HepG2 (cell line): ENCODE measurements at regions not wholly inside any gene's neighbourhood (a gene's known extent, or its start where the extent isn't known, plus 50 kb on each side); places are given as distances from the start of the nearest gene placed in this dataset.

ENCODE experiments used
- AGO1 ChIP-seq: fragments of 200-400 bp; formaldehyde crosslinking; IDR thresholded peaks from 2 replicates; pipeline ENCODE4 v1.6.1; 2017; ENCODE audit warnings: mild to moderate bottlenecking, low read depth, low read length, moderate library complexity; ENCODE audit not compliant: poor library complexity, severe bottlenecking
- ARNT ChIP-seq: fragments of 450-650 bp; IDR thresholded peaks from 2 replicates; pipeline ENCODE4 v1.6.1; 2017
- ATRX ChIP-seq: sonication (generic); formaldehyde crosslinking; IDR thresholded peaks from 2 replicates; pipeline ENCODE4 v1.4.0; 2020; ENCODE audit warnings: missing genetic modification reagents, borderline replicate concordance
- EP300 ChIP-seq, 3 experiments: sonication (generic) in 1 of 3; formaldehyde crosslinking in 1 of 3; IDR thresholded peaks; 2 replicates each; pipeline versions ENCODE4 v1.5.1 to v1.6.1; 2011 to 2020; ENCODE audit warnings: low read depth in 2 of 3, low read length in 2 of 3, borderline replicate concordance in 1 of 3, improper control_type of control experiment in 1 of 3, mild to moderate bottlenecking in 1 of 3, missing genetic modification reagents in 1 of 3, moderate library complexity in 1 of 3
- KAT7 ChIP-seq: IDR thresholded peaks from 2 replicates; pipeline ENCODE4 v1.6.1; 2018; ENCODE audit warnings: borderline replicate concordance, missing compliant biosample characterization
- MXD4 ChIP-seq: IDR thresholded peaks from 2 replicates; pipeline ENCODE4 v1.6.1; 2016; ENCODE audit warnings: mild to moderate bottlenecking, missing biosample characterization, missing genetic modification reagents
- MYPOP ChIP-seq: sonication (generic); formaldehyde crosslinking; IDR thresholded peaks from 2 replicates; pipeline ENCODE4 v1.8.1; 2023; ENCODE audit warnings: mild to moderate bottlenecking, moderate library complexity, missing genetic modification reagents
- RXRA ChIP-seq: sonication (generic); formaldehyde crosslinking; IDR thresholded peaks from 2 replicates; pipeline ENCODE4 v1.5.1; 2020; ENCODE audit warnings: missing genetic modification reagents
- SMAD1 ChIP-seq: sonication (generic); formaldehyde crosslinking; IDR thresholded peaks from 2 replicates; pipeline ENCODE4 v1.4.0; 2020; ENCODE audit warnings: missing genetic modification reagents, low read depth, mild to moderate bottlenecking, borderline replicate concordance
- SOX5 ChIP-seq: IDR thresholded peaks from 2 replicates; pipeline ENCODE4 v1.6.1; 2016; ENCODE audit warnings: borderline replicate concordance
- ZNF274 ChIP-seq: sonication (generic); formaldehyde crosslinking; IDR thresholded peaks from 2 replicates; pipeline ENCODE4 v1.5.1; 2020; ENCODE audit warnings: mild to moderate bottlenecking, missing genetic modification reagents
- ZNF446 ChIP-seq: sonication (generic); formaldehyde crosslinking; IDR thresholded peaks from 2 replicates; pipeline ENCODE4 v1.5.0; 2020; ENCODE audit warnings: mild to moderate bottlenecking, missing genetic modification reagents
- TF ChIP-seq, protein P1 (sequence below): sonication (generic); formaldehyde crosslinking; IDR thresholded peaks from 2 replicates; pipeline ENCODE4 v1.5.0; 2020; ENCODE audit warnings: mild to moderate bottlenecking, missing genetic modification reagents, moderate library complexity
- TF ChIP-seq, protein P2 (sequence below): sonication (generic); formaldehyde crosslinking; IDR thresholded peaks from 2 replicates; pipeline ENCODE4 v1.8.1; 2023; ENCODE audit warnings: missing genetic modification reagents, inconsistent platforms, borderline replicate concordance

DNA sequence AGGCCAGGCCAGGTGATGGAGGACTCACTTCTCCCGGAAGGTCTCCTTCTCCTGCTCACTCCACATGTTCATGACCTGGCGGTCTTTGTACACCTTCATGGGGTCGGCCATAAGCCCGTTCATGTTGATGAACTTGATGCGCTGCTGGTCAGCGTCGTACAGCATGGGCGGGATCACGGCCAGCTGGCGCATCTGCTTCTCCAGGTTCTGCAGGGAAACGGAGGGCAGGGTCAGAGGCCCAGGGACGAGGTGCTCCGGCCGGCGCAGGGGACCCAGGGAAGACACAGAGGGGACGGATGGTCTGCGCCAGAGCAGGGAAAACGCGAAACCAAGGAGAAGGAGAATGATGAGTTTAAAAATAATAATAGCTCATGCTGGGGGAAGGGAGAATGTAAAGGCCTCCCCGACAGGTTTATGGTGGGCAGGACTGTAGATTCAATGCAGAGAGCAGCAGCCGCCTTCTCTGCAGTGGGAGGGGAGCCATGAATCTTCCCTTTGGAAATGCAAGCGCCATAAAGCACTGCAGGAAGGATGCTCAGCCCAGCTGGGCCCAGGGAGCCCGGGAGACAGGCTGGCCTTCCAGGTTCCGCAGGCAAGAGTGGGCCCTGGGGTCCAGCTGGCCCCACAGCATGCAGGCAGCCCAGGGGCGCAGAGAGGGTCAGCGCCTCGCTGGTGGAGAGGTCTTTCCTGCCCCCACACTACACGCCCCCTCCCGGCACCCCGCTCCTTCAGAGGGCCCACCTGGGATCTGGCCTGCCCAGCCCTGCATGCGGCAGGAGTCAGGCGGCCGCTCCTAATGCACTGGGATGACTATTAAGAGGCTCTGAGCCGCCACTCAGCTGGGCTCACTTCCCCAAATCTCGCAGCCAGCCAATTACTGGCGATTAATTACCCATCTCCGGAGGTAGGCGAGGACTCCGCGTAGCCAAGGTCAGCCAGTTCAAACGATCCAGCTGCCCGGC lies 132.0 kb downstream of the RFLNA start:
- no peak for TF ChIP-seq MXD4 (CRISPR knock-in tag)
- TF ChIP-seq ZNF274, result no peak
- TF ChIP-seq AGO1, result no peak
- no peak for TF ChIP-seq SMAD1 (CRISPR knock-in tag)
- TF ChIP-seq SOX5 (CRISPR knock-in tag), result no peak
- no peak for TF ChIP-seq KAT7 (CRISPR knock-in tag)
- TF ChIP-seq MYPOP (CRISPR knock-in tag), result no peak
- no peak for TF ChIP-seq RXRA
- TF ChIP-seq, protein P1, sequence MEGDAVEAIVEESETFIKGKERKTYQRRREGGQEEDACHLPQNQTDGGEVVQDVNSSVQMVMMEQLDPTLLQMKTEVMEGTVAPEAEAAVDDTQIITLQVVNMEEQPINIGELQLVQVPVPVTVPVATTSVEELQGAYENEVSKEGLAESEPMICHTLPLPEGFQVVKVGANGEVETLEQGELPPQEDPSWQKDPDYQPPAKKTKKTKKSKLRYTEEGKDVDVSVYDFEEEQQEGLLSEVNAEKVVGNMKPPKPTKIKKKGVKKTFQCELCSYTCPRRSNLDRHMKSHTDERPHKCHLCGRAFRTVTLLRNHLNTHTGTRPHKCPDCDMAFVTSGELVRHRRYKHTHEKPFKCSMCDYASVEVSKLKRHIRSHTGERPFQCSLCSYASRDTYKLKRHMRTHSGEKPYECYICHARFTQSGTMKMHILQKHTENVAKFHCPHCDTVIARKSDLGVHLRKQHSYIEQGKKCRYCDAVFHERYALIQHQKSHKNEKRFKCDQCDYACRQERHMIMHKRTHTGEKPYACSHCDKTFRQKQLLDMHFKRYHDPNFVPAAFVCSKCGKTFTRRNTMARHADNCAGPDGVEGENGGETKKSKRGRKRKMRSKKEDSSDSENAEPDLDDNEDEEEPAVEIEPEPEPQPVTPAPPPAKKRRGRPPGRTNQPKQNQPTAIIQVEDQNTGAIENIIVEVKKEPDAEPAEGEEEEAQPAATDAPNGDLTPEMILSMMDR (CRISPR knock-in tag), result no peak
- TF ChIP-seq, protein P2, sequence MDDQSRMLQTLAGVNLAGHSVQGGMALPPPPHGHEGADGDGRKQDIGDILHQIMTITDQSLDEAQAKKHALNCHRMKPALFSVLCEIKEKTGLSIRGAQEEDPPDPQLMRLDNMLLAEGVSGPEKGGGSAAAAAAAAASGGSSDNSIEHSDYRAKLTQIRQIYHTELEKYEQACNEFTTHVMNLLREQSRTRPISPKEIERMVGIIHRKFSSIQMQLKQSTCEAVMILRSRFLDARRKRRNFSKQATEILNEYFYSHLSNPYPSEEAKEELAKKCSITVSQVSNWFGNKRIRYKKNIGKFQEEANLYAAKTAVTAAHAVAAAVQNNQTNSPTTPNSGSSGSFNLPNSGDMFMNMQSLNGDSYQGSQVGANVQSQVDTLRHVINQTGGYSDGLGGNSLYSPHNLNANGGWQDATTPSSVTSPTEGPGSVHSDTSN (CRISPR knock-in tag), result no peak
- no peak for TF ChIP-seq EP300 (IDR thresholded peaks at IDR 0.05; ENCODE audit: low read depth in 2 of 2, low read length in 2 of 2)
- TF ChIP-seq EP300 (CRISPR knock-in tag; IDR thresholded peaks at IDR 0.05; ENCODE audit: borderline replicate concordance), result no peak
- TF ChIP-seq ZNF446 (CRISPR knock-in tag), result no peak
- TF ChIP-seq ARNT, result no peak
- TF ChIP-seq ATRX (CRISPR knock-in tag), result no peak
